ENCODE measurements at regions not wholly inside any gene's neighbourhood (a gene's known extent, or its start where the extent isn't known, plus 50 kb on each side); places are given as distances from the start of the nearest gene placed in this dataset.

- ATAC-seq (no peak), FAIRE-seq (no peak), DNase-seq (ENCODE audit: low read depth in 1 of 2, low spot score in 1 of 2) (no peak)
- ChIA-PET POLR2A (no interaction called here), CTCF (no interaction called here)
- H3K4me1 ChIP-seq, result no peaks in the 10 kb centered on the region
- TF ChIP-seq BCL3 (IDR thresholded peaks at IDR 0.05) (no peak), RCOR1 (IDR thresholded peaks at IDR 0.05; ENCODE audit: low read depth, low read length) (no peak), RFX5 (IDR thresholded peaks at IDR 0.05) (no peak), KDM5A (IDR thresholded peaks at IDR 0.05) (no peak), NFE2L2 (conservative IDR thresholded peaks at IDR 0.05; ENCODE audit: low read length) (no peak), ZC3H11A (IDR thresholded peaks at IDR 0.05) (no peak), MAZ (IDR thresholded peaks at IDR 0.05; ENCODE audit: borderline replicate concordance, low read depth, low read length) (no peak), FOXS1 (CRISPR knock-in tag; IDR thresholded peaks at IDR 0.05) (no peak), RAD21 (conservative IDR thresholded peaks at IDR 0.05 in 1 of 2, IDR thresholded peaks at IDR 0.05 in 1 of 2) (no peak), TFCP2L1 (CRISPR knock-in tag; IDR thresholded peaks at IDR 0.05) (no peak), RNF2 (IDR thresholded peaks at IDR 0.05; ENCODE audit: borderline replicate concordance, low read depth) (no peak), FOSL2 (IDR thresholded peaks at IDR 0.05) (no peak), FOSL2 (CRISPR knock-in tag; IDR thresholded peaks at IDR 0.05) (no peak), ZNF302 (CRISPR knock-in tag; IDR thresholded peaks at IDR 0.05) (no peak), HOXB5 (CRISPR knock-in tag; IDR thresholded peaks at IDR 0.05) (no peak), GATA3 (IDR thresholded peaks at IDR 0.05; ENCODE audit: borderline replicate concordance) (no peak), RARB (CRISPR knock-in tag; IDR thresholded peaks at IDR 0.05) (no peak), MYC (IDR thresholded peaks at IDR 0.05; ENCODE audit: borderline replicate concordance, low read length) (no peak)
- TF ChIP-seq, protein P1, sequence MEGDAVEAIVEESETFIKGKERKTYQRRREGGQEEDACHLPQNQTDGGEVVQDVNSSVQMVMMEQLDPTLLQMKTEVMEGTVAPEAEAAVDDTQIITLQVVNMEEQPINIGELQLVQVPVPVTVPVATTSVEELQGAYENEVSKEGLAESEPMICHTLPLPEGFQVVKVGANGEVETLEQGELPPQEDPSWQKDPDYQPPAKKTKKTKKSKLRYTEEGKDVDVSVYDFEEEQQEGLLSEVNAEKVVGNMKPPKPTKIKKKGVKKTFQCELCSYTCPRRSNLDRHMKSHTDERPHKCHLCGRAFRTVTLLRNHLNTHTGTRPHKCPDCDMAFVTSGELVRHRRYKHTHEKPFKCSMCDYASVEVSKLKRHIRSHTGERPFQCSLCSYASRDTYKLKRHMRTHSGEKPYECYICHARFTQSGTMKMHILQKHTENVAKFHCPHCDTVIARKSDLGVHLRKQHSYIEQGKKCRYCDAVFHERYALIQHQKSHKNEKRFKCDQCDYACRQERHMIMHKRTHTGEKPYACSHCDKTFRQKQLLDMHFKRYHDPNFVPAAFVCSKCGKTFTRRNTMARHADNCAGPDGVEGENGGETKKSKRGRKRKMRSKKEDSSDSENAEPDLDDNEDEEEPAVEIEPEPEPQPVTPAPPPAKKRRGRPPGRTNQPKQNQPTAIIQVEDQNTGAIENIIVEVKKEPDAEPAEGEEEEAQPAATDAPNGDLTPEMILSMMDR (IDR thresholded peaks at IDR 0.05), result no peak
- no peaks in the 10 kb centered on the region for H3K9me3 ChIP-seq
- no peak overlapping the region for H3K27ac ChIP-seq
- H3K4me3 ChIP-seq, result no peak overlapping the region
- no peak overlapping the region for H3K4me2 ChIP-seq
- 31% methylated on average over 6 of the region's 6 CpGs for WGBS (ENCODE audit: missing lambda C conversion rate)
These were observed 690.9 kb downstream of the PCDH19 start for GRCh38 chrX:99719140-99719539.

DNA sequence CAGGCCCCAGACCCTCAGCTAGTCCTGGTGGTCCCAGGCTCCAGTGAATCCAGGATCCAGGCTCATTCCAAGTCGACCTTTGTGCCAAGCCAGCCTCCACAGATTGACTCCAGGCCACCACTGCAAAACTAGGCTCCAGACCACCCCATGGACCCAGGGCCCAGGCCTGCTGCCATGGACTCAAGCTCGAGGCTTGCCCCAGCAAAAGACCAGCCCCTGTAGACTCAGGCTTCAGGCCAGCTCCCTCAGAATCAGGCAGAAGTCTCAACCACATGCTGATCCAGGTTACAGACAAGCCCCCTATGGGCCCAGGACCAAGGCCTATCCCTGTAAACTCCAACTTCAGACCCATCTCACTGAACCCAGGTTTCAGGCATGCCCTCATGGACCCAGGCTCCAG lies 692.4 kb downstream of the PCDH19 start:
- no peak overlapping the region for H3K4me3 ChIP-seq
- ATAC-seq, result no peak
- H3K27ac ChIP-seq, result no peak overlapping the region
- TF ChIP-seq FOXS1 (CRISPR knock-in tag; IDR thresholded peaks at IDR 0.05) (no peak), MYC (IDR thresholded peaks at IDR 0.05; ENCODE audit: borderline replicate concordance, low read length) (no peak), MAFK (IDR thresholded peaks at IDR 0.05; ENCODE audit: partially characterized antibody) (no peak), TP53 (CRISPR knock-in tag; IDR thresholded peaks at IDR 0.05) (no peak), POLR2AphosphoS2 (conservative IDR thresholded peaks at IDR 0.05; ENCODE audit: low read length) (no peak), MAZ (IDR thresholded peaks at IDR 0.05; ENCODE audit: borderline replicate concordance, low read depth, low read length) (no peak), RNF2 (IDR thresholded peaks at IDR 0.05; ENCODE audit: borderline replicate concordance, low read depth) (no peak), KDM5A (IDR thresholded peaks at IDR 0.05) (no peak), ZC3H11A (IDR thresholded peaks at IDR 0.05) (no peak), CEBPB (IDR thresholded peaks at IDR 0.05) (no peak)
- H3K4me1 ChIP-seq, result no peaks in the 10 kb centered on the region
- no peak for DNase-seq (ENCODE audit: low read depth in 1 of 2, low spot score in 1 of 2)
- no peak overlapping the region for H3K4me2 ChIP-seq
- H3K9me3 ChIP-seq, result no peaks in the 10 kb centered on the region
- FAIRE-seq, result no peak
- POLR2A ChIA-PET, result no interaction called here
- CTCF ChIA-PET, result interaction anchor here (1.1 kb wide), 1 partner anchor 296 kb away, joined by 3 read pairs; no protein-coding TSS in a partner anchor
- 0% methylated on average over 1 of the region's 2 CpGs for WGBS (ENCODE audit: missing lambda C conversion rate)

- CTCF ChIA-PET, result no interaction called here
- Histone ChIP-seq H3K27ac (no peak overlapping the region), H3K4me2 (no peak overlapping the region), H3K4me1 (no peaks in the 10 kb centered on the region), H3K4me3 (no peak overlapping the region), H3K9me3 (no peaks in the 10 kb centered on the region)
- FAIRE-seq (no peak), DNase-seq (ENCODE audit: low read depth in 1 of 2, low spot score in 1 of 2) (no peak), ATAC-seq (no peak)
- no peak for TF ChIP-seq CEBPB (IDR thresholded peaks at IDR 0.05)
- no peak for TF ChIP-seq TP53 (CRISPR knock-in tag; IDR thresholded peaks at IDR 0.05)
- TF ChIP-seq, protein P2, sequence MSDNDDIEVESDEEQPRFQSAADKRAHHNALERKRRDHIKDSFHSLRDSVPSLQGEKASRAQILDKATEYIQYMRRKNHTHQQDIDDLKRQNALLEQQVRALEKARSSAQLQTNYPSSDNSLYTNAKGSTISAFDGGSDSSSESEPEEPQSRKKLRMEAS (IDR thresholded peaks at IDR 0.05), result no peak
- TF ChIP-seq RFX5 (IDR thresholded peaks at IDR 0.05), result no peak
- no peak for TF ChIP-seq ZFP36 (IDR thresholded peaks at IDR 0.05; ENCODE audit: borderline replicate concordance, partially characterized antibody)
- no peak for TF ChIP-seq EHMT2 (IDR thresholded peaks at IDR 0.05; ENCODE audit: low read depth)
- TF ChIP-seq NPAS2 (CRISPR knock-in tag; IDR thresholded peaks at IDR 0.05; ENCODE audit: borderline replicate concordance), result no peak
- no peak for TF ChIP-seq RAD21 (conservative IDR thresholded peaks at IDR 0.05 in 1 of 2, IDR thresholded peaks at IDR 0.05 in 1 of 2)
- no peak for TF ChIP-seq PBX3 (IDR thresholded peaks at IDR 0.05)
- TF ChIP-seq SREBF2 (IDR thresholded peaks at IDR 0.05), result no peak
- no peak for TF ChIP-seq ZSCAN20 (CRISPR knock-in tag; IDR thresholded peaks at IDR 0.05)
- POLR2A ChIA-PET, result no interaction called here
- WGBS (ENCODE audit: missing lambda C conversion rate), result 4% methylated on average over 4 of the region's 4 CpGs
These were observed 704.4 kb downstream of the PCDH19 start for GRCh38 chrX:99705701-99706100.

Data from A549 (cell line).